ENCODE measurements at regions not wholly inside any gene's neighbourhood (a gene's known extent, or its start where the extent isn't known, plus 50 kb on each side); places are given as distances from the start of the nearest gene placed in this dataset.

DNA sequence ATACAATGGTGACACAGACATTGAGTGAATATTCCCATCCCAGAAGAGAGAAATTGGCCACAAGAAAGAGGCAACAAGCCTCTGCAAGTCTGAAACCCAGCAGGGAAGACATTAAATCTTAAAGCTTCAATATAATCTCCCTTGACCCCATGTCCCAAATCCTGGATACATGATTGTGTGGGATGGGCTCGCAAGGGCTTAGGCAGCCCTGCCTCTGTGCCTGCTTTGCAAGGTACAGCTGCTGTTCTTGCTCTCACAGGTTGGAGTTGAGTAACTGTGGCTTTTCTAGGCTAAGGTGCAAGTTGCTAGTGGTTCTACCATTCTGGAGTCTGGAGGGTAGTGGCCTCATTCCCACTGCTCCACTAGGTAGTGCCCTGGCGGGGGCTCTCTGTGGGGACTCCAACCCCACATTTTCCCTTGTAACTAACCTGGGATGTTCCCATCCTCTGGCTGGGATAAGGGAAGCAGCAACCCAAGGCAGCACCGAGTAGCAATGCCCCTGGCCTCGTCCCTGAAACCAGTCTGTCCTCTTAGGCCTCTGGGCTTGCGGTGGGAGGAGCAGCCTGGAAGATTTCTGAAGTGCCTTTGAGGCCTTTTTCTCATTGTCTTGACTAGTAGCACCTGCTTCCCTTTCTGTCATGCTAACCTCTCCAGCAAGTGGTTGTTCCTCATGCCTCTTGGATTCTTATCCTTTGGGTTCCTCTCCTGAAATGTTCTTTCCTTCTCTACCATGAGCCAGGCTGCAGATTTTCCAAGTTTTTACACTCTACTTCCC, 90.0 kb downstream of the FAM174B start:
- TF ChIP-seq, protein P1, sequence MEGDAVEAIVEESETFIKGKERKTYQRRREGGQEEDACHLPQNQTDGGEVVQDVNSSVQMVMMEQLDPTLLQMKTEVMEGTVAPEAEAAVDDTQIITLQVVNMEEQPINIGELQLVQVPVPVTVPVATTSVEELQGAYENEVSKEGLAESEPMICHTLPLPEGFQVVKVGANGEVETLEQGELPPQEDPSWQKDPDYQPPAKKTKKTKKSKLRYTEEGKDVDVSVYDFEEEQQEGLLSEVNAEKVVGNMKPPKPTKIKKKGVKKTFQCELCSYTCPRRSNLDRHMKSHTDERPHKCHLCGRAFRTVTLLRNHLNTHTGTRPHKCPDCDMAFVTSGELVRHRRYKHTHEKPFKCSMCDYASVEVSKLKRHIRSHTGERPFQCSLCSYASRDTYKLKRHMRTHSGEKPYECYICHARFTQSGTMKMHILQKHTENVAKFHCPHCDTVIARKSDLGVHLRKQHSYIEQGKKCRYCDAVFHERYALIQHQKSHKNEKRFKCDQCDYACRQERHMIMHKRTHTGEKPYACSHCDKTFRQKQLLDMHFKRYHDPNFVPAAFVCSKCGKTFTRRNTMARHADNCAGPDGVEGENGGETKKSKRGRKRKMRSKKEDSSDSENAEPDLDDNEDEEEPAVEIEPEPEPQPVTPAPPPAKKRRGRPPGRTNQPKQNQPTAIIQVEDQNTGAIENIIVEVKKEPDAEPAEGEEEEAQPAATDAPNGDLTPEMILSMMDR (IDR thresholded peaks at IDR 0.05 in 4 of 5, conservative IDR thresholded peaks at IDR 0.05 in 1 of 5), result no peak
- no peak for TF ChIP-seq POLR2A (IDR thresholded peaks at IDR 0.05)
